T47D (cell line): ENCODE measurements at regions not wholly inside any gene's neighbourhood (a gene's known extent, or its start where the extent isn't known, plus 50 kb on each side); places are given as distances from the start of the nearest gene placed in this dataset.

ENCODE experiments used
- DNase-seq, 2 experiments: peaks; one replicate each; pipeline versions ENCODE4 v3.0.0 to v3.0.0-alpha.2; 2011 to 2012; ENCODE audit warnings: low read depth in 1 of 2, low spot score in 1 of 2
- JUND ChIP-seq: IDR thresholded peaks from 2 replicates; pipeline ENCODE4 v1.6.1; 2012; ENCODE audit warnings: low read depth
- in situ Hi-C: cut with HindIII; loops from 2 replicates; pipeline ENCODE4 v1.10.0; 2016; ENCODE audit warnings: low sequenced_read_pairs, low pct_unique_long_range_greater_than_20kb

DNA sequence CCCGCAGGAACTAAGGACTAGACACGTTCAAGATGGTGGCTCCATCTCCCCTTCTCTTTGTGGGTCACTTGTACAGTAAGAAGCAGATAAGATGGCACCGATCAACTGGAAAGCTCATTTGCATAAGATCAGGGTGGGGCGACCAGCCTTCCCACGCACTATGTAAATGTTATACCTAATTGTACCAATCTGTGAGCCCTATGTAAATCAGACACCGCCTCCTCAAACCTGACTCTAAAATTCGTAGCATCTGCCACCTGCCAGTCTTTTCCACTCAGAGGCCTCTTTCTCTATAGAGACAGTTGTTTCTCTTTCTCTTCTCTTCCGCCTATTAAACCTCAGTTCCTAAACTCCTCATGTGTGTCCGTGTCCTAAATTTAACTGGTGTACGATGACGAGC lies 324.5 kb downstream of the PHF14 start:
- DNase-seq = peak in 1 of 2 experiments; percentile 34
- no peak for TF ChIP-seq JUND
- in situ Hi-C loops = no loop called here

DNA sequence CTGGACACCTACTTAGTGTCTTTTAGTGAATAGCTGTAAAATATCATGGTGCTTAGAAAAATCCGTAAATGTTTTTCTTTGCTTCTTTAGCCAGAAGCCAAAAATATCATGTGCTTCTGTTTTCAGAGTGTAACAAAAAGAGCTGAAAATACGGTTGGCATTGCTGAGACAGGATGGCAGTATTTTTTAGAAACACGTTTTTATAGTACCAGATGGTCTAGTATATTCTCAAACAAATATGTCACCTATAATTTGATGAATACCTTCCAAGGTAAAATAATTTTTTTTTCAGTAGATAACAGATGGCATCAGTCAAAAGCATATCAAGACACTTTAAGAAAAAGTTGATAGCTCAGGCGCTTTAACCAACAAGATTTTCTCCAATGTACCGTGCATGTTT lies 326.6 kb downstream of the PHF14 start:
- TF ChIP-seq JUND = no peak
- in situ Hi-C loops = no loop called here

DNA sequence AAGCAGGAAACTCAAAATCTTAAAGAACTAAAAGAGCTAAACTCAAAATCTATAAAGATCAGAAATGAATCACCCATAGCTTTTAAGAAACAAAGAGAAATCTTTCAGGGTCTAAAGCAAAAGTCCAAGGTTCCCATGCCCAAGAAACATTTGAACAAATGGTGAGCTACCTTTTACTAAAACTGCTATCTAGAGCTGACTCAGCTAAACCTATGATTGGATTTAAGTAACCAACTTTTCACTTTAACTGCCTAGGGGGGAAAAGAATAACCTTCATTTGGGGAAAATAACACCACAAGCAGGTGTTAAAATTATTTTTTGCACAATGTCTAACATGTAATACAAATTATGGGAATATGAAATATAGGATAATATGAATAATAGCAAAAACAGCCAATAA lies 328.4 kb downstream of the PHF14 start:
- no peak for TF ChIP-seq JUND
- DNase-seq = no peak
- in situ Hi-C loops = no loop called here

More for the DNA sequence above, 326.6 kb downstream of the PHF14 start:
- no peak for DNase-seq

GRCh38 chr7:11313801-11314200 lies 340.1 kb downstream of the PHF14 start:
- no peak for TF ChIP-seq JUND
- in situ Hi-C loops = no loop called here
- no peak for DNase-seq

DNA sequence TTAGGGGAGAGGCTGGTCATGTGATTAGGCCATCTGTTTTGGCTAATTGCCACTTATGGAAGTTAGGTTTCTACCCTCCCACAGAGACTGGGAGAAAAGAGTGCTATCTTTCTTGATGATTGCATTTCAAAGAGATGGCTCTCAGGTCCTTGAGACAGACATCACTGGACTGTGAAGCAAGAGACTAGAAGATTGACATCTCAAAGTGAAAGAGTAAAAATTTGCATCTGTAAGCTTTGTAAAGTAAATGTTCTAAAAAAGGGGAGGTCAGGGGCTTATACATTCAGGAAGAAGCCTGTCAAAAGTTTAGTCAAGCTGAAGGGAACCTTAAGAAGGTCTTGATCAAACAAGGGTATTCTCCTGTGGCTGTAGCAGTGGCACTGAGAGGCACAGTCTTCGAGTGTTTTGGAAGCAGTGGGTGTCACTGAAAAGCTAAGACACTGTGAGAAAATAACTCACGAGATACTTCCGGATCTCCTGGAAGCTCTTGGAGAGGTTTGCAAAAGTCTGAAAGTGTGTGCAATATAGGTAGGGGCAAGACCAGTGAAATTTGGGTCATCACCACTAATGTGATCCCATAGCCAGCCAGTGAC lies 342.1 kb downstream of the PHF14 start:
- DNase-seq = no peak
- no peak for TF ChIP-seq JUND
- in situ Hi-C loops = no loop called here

- in situ Hi-C loops = no loop called here
Measured at GRCh38 chr7:11317766-11318165, 344.1 kb downstream of the PHF14 start.

DNA sequence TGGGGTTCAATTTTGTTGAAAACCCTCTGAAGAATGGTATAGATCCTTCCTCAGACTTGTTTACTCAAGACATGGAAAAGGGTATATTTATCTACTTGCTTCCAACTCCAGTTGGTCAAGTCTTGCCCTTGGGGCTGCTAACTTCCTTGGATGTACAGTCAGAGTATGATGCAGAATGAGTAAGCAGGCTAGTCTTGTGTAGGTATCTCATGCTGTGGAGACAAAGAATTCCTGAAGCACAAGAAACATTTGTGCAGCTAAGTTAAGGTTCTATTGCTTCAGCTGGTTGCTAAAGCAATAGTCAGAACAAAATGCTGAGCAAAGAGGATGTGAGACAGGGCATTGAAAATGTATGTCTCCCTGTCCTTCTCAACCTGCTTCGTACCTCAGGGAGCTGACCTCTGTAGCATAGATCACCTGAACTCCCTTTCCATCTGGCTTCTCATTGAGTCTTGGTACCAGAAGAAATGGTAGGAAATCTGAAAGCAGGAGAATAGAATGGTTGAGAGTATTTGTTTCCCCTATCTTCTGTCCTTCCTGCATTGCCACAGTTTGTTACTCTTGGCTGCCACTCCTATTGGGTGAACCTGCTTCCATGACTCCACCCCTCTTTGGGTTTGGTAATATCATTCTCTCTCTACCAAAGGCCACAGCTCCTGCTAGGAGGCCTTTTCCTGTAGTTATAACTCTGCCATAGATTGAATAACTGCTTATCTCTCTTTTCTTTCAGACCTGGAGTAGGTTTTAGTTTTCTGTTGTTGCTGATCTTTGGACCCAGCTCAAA lies 346.0 kb downstream of the PHF14 start:
- no peak for DNase-seq

More at GRCh38 chr7:11317766-11318165, 344.1 kb downstream of the PHF14 start:
- no peak for TF ChIP-seq JUND
- DNase-seq = no peak

More for the DNA sequence above, 346.0 kb downstream of the PHF14 start:
- TF ChIP-seq JUND = no peak
- in situ Hi-C loops = no loop called here
